Subcutaneous abdominal adipose tissue (tissue), 5 donors: ENCODE measurements at regions not wholly inside any gene's neighbourhood (a gene's known extent, or its start where the extent isn't known, plus 50 kb on each side); places are given as distances from the start of the nearest gene placed in this dataset.
A peak's percentile ranks its signal among the peaks of the same experiment; 100 is the strongest.

ENCODE experiments used
- H3K27ac ChIP-seq: one replicate; pipeline ENCODE4 v1.7.0; 2013; ENCODE audit warnings: low read depth, mild to moderate bottlenecking, inconsistent platforms, low read length, moderate library complexity
- H3K27me3 ChIP-seq, 5 donors: one replicate each; pipeline ENCODE4 v1.7.0; 2013; ENCODE audit warnings: low read length in 5 of 5, inconsistent platforms in 1 of 5; ENCODE audit not compliant: control insufficient read depth in 5 of 5, insufficient read depth in 4 of 5
- H3K36me3 ChIP-seq, 5 donors: one replicate each; pipeline ENCODE4 v1.7.0; 2013; ENCODE audit warnings: low read length in 5 of 5; ENCODE audit not compliant: control insufficient read depth in 5 of 5, insufficient read depth in 5 of 5
- H3K4me1 ChIP-seq, 5 donors: one replicate each; pipeline ENCODE4 v1.7.0; 2013; ENCODE audit warnings: low read length in 5 of 5, mild to moderate bottlenecking in 3 of 5, moderate library complexity in 1 of 5; ENCODE audit not compliant: control insufficient read depth in 5 of 5, insufficient read depth in 5 of 5
- H3K4me3 ChIP-seq, 5 donors: one replicate each; pipeline ENCODE4 v1.7.0; 2013; ENCODE audit warnings: low read length in 5 of 5, low read depth in 1 of 5
- H3K9ac ChIP-seq, 5 donors: one replicate each; pipeline ENCODE4 v1.7.0; 2013; ENCODE audit warnings: low read length in 5 of 5, mild to moderate bottlenecking in 4 of 5, moderate library complexity in 3 of 5
- H3K9me3 ChIP-seq, 5 donors: one replicate each; pipeline ENCODE4 v1.7.0; 2013; ENCODE audit warnings: low read length in 5 of 5; ENCODE audit not compliant: control insufficient read depth in 5 of 5
- donor health status: healthy.
- donor health status: healthy.
- donor health status: healthy.
- donor health status: healthy.
- donor health status: healthy.

GRCh38 chr9:13787234-13787833, 507.8 kb upstream of the MPDZ start:
- Histone ChIP-seq H3K9ac (peak overlapping the region in 4 of 5 donors; percentile 23 to 61 (median 28)), H3K27ac (peak overlapping the region; percentile 66)

GRCh38 chr9:13786711-13787110, 507.2 kb upstream of the MPDZ start:
- peaks cover 2 to 23% (median 12%) of the 10 kb centered on the region in 5 donors for H3K4me1 ChIP-seq
- H3K9me3 ChIP-seq = no peaks in the 10 kb centered on the region
- H3K36me3 ChIP-seq = no peaks in the 10 kb centered on the region
- H3K27me3 ChIP-seq = no peaks in the 10 kb centered on the region
- peak overlapping the region in 1 of 5 donors; percentile 2 for H3K4me3 ChIP-seq
- no peak overlapping the region for H3K9ac ChIP-seq
- peak overlapping the region; percentile 66 for H3K27ac ChIP-seq

More at GRCh38 chr9:13787234-13787833, 507.8 kb upstream of the MPDZ start:
- Histone ChIP-seq H3K4me1 (peaks cover 2 to 23% (median 12%) of the 10 kb centered on the region in 5 donors), H3K9me3 (no peaks in the 10 kb centered on the region), H3K27me3 (no peaks in the 10 kb centered on the region), H3K36me3 (no peaks in the 10 kb centered on the region), H3K4me3 (peak overlapping the region; percentile 2 to 63 (median 42))

GRCh38 chr9:13786131-13786530, 506.6 kb upstream of the MPDZ start:
- no peaks in the 10 kb centered on the region for H3K9me3 ChIP-seq
- no peak overlapping the region for H3K9ac ChIP-seq
- H3K27ac ChIP-seq = peak overlapping the region; percentile 66
- H3K4me3 ChIP-seq = peak overlapping the region in 1 of 5 donors; percentile 9
- H3K4me1 ChIP-seq = peaks cover 2 to 23% (median 12%) of the 10 kb centered on the region in 5 donors
- no peaks in the 10 kb centered on the region for H3K36me3 ChIP-seq
- no peaks in the 10 kb centered on the region for H3K27me3 ChIP-seq

GRCh38 chr9:13779106-13779505, 499.6 kb upstream of the MPDZ start:
- H3K27me3 ChIP-seq = no peaks in the 10 kb centered on the region
- no peaks in the 10 kb centered on the region for H3K4me1 ChIP-seq
- H3K9me3 ChIP-seq = no peaks in the 10 kb centered on the region

GRCh38 chr9:13778631-13779030, 499.1 kb upstream of the MPDZ start:
- H3K27ac ChIP-seq = no peak overlapping the region
- no peaks in the 10 kb centered on the region for H3K9me3 ChIP-seq
- no peaks in the 10 kb centered on the region for H3K4me1 ChIP-seq
- H3K4me3 ChIP-seq = no peak overlapping the region
- H3K27me3 ChIP-seq = no peaks in the 10 kb centered on the region
- no peak overlapping the region for H3K9ac ChIP-seq
- H3K36me3 ChIP-seq = no peaks in the 10 kb centered on the region

More at GRCh38 chr9:13779106-13779505, 499.6 kb upstream of the MPDZ start:
- no peaks in the 10 kb centered on the region for H3K36me3 ChIP-seq
- no peak overlapping the region for H3K4me3 ChIP-seq
- H3K9ac ChIP-seq = no peak overlapping the region
- no peak overlapping the region for H3K27ac ChIP-seq

GRCh38 chr9:13770956-13771355, 491.5 kb upstream of the MPDZ start:
- no peaks in the 10 kb centered on the region for H3K9me3 ChIP-seq
- no peak overlapping the region for H3K27ac ChIP-seq
- H3K4me1 ChIP-seq = no peaks in the 10 kb centered on the region
- H3K9ac ChIP-seq = no peak overlapping the region
- H3K4me3 ChIP-seq = no peak overlapping the region
- H3K36me3 ChIP-seq = no peaks in the 10 kb centered on the region
- no peaks in the 10 kb centered on the region for H3K27me3 ChIP-seq

- no peak overlapping the region for H3K27ac ChIP-seq
- no peak overlapping the region for H3K4me3 ChIP-seq
- H3K27me3 ChIP-seq = no peaks in the 10 kb centered on the region
- H3K4me1 ChIP-seq = no peaks in the 10 kb centered on the region
- no peaks in the 10 kb centered on the region for H3K9me3 ChIP-seq
- no peaks in the 10 kb centered on the region for H3K36me3 ChIP-seq
- no peak overlapping the region for H3K9ac ChIP-seq
These were observed 490.1 kb upstream of the MPDZ start for GRCh38 chr9:13769641-13770040.

- Histone ChIP-seq H3K27me3 (no peaks in the 10 kb centered on the region), H3K9ac (no peak overlapping the region), H3K27ac (no peak overlapping the region), H3K36me3 (no peaks in the 10 kb centered on the region), H3K4me3 (no peak overlapping the region), H3K9me3 (no peaks in the 10 kb centered on the region), H3K4me1 (no peaks in the 10 kb centered on the region)
These were observed 489.5 kb upstream of the MPDZ start for GRCh38 chr9:13769006-13769405.

- no peak overlapping the region for H3K4me3 ChIP-seq
- H3K36me3 ChIP-seq = no peaks in the 10 kb centered on the region
- H3K9ac ChIP-seq = no peak overlapping the region
- H3K27me3 ChIP-seq = no peaks in the 10 kb centered on the region
- no peak overlapping the region for H3K27ac ChIP-seq
- no peaks in the 10 kb centered on the region for H3K4me1 ChIP-seq
- H3K9me3 ChIP-seq = no peaks in the 10 kb centered on the region
These were observed 482.7 kb upstream of the MPDZ start for GRCh38 chr9:13762209-13762608.

- Histone ChIP-seq H3K36me3 (no peaks in the 10 kb centered on the region), H3K27me3 (no peaks in the 10 kb centered on the region), H3K4me1 (no peaks in the 10 kb centered on the region), H3K27ac (no peak overlapping the region), H3K9ac (no peak overlapping the region), H3K9me3 (no peaks in the 10 kb centered on the region), H3K4me3 (no peak overlapping the region)
These were observed 480.1 kb upstream of the MPDZ start for GRCh38 chr9:13759551-13759950.
